ENCODE measurements at regions not wholly inside any gene's neighbourhood (a gene's known extent, or its start where the extent isn't known, plus 50 kb on each side); places are given as distances from the start of the nearest gene placed in this dataset.

GRCh38 chr12:76240281-76240680 is 107.9 kb downstream of the BBS10 start:
- TF ChIP-seq, protein P1, sequence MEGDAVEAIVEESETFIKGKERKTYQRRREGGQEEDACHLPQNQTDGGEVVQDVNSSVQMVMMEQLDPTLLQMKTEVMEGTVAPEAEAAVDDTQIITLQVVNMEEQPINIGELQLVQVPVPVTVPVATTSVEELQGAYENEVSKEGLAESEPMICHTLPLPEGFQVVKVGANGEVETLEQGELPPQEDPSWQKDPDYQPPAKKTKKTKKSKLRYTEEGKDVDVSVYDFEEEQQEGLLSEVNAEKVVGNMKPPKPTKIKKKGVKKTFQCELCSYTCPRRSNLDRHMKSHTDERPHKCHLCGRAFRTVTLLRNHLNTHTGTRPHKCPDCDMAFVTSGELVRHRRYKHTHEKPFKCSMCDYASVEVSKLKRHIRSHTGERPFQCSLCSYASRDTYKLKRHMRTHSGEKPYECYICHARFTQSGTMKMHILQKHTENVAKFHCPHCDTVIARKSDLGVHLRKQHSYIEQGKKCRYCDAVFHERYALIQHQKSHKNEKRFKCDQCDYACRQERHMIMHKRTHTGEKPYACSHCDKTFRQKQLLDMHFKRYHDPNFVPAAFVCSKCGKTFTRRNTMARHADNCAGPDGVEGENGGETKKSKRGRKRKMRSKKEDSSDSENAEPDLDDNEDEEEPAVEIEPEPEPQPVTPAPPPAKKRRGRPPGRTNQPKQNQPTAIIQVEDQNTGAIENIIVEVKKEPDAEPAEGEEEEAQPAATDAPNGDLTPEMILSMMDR (IDR thresholded peaks at IDR 0.05; ENCODE audit: low read length) = no peak
- TF ChIP-seq EZH2phosphoT487 (IDR thresholded peaks at IDR 0.05; ENCODE audit: low read length) = no peak
